ENCODE measurements at regions not wholly inside any gene's neighbourhood (a gene's known extent, or its start where the extent isn't known, plus 50 kb on each side); places are given as distances from the start of the nearest gene placed in this dataset.

GRCh38 chrX:110852180-110852579 lies 56.6 kb upstream of the CHRDL1 start:
- TF ChIP-seq CTCF (conservative IDR thresholded peaks at IDR 0.05 in 1 of 2, IDR thresholded peaks at IDR 0.05 in 1 of 2; ENCODE audit: low read depth in 1 of 2, low read length in 2 of 2) = peak; percentile 50 to 59
- no peak for TF ChIP-seq EZH2 (IDR thresholded peaks at IDR 0.05; ENCODE audit: low read length, missing control alignments)
